IMR-90 (cell line): ENCODE measurements at regions not wholly inside any gene's neighbourhood (a gene's known extent, or its start where the extent isn't known, plus 50 kb on each side); places are given as distances from the start of the nearest gene placed in this dataset.
A peak's percentile ranks its signal among the peaks of the same experiment; 100 is the strongest.

ENCODE experiments used
- ATAC-seq: fragments of 200-7000 bp; cut with Tn5 transposase; 2 replicates; pipeline ENCODE4 v1.9.1; 2020; ENCODE audit warnings: low read depth, mild to moderate bottlenecking, moderate library complexity
- BruUV-seq: library from RNA; stranded (reverse); fragments of 400-500 nt; replicated peaks from 2 replicates; lab custom pipeline; 2021; lab: Mats Ljungman, UMichigan
- CTCF ChIA-PET: fragments of 300-600 bp; formaldehyde crosslinking; extraction: SDS; loops from one replicate; lab custom pipeline; 2021; ENCODE audit warnings: antibody characterized with exemption; lab: Yijun Ruan, JAX
- POLR2A ChIA-PET: fragments of 300-600 bp; sonication (Branson Sonifier 250); formaldehyde crosslinking; loops from one replicate; lab custom pipeline; 2022; ENCODE audit warnings: antibody characterized with exemption; ENCODE audit not compliant: unreplicated experiment; lab: Charles Lee
- DNase-seq: peaks from one replicate; pipeline ENCODE4 v3.0.0; 2013
- H2AFZ ChIP-seq: replicated peaks from 2 replicates; pipeline ENCODE3; 2013; ENCODE audit warnings: low read length, mild to moderate bottlenecking; ENCODE audit not compliant: poor library complexity
- H2AK5ac ChIP-seq: 2 replicates; pipeline ENCODE4 v1.6.1; 2013; ENCODE audit warnings: low read depth, low read length, inconsistent platforms
- H2AK9ac ChIP-seq: replicated peaks from 2 replicates; pipeline ENCODE3; 2013; ENCODE audit warnings: mild to moderate bottlenecking, low read depth, low read length, moderate library complexity; ENCODE audit not compliant: poor library complexity
- H2BK120ac ChIP-seq: 2 replicates; pipeline ENCODE4 v1.6.1; 2013; ENCODE audit warnings: low read depth, low read length, inconsistent platforms
- H2BK15ac ChIP-seq: 3 replicates; pipeline ENCODE4 v1.6.1; 2013; ENCODE audit warnings: low read depth, low read length, inconsistent platforms
- H2BK20ac ChIP-seq: 2 replicates; pipeline ENCODE4 v1.6.1; 2013; ENCODE audit warnings: low read depth, mild to moderate bottlenecking, inconsistent platforms, low read length, moderate library complexity
- H2BK5ac ChIP-seq: 2 replicates; pipeline ENCODE4 v1.6.1; 2013; ENCODE audit warnings: mild to moderate bottlenecking, low read depth, low read length, inconsistent platforms; ENCODE audit not compliant: poor library complexity, severe bottlenecking
- H3K14ac ChIP-seq: replicated peaks from 2 replicates; pipeline ENCODE4 v1.6.1; 2013; ENCODE audit warnings: low read depth, low read length, inconsistent platforms
- H3K18ac ChIP-seq: 2 replicates; pipeline ENCODE4 v1.6.1; 2013; ENCODE audit warnings: low read depth, low read length, control low read depth
- H3K23ac ChIP-seq: 2 replicates; pipeline ENCODE4 v1.6.1; 2013; ENCODE audit warnings: low read depth, low read length, inconsistent platforms
- H3K27ac ChIP-seq: 2 replicates; pipeline ENCODE4 v1.5.1; 2013; ENCODE audit warnings: mild to moderate bottlenecking, control low read depth, low read length; ENCODE audit not compliant: insufficient read depth
- H3K27me3 ChIP-seq: 2 replicates; pipeline ENCODE4 v1.6.1; 2013; ENCODE audit warnings: low read length; ENCODE audit not compliant: control insufficient read depth, insufficient read depth
- H3K36me3 ChIP-seq: 2 replicates; pipeline ENCODE4 v1.6.1; 2013; ENCODE audit warnings: low read length, mixed read lengths; ENCODE audit not compliant: control insufficient read depth, insufficient read depth
- H3K4ac ChIP-seq: 2 replicates; pipeline ENCODE4 v1.6.1; 2013; ENCODE audit warnings: low read depth, low read length, inconsistent platforms
- H3K4me1 ChIP-seq: 2 replicates; pipeline ENCODE4 v1.6.1; 2013; ENCODE audit warnings: low read length, mixed read lengths; ENCODE audit not compliant: control insufficient read depth, insufficient read depth
- H3K4me2 ChIP-seq: 2 replicates; pipeline ENCODE4 v1.6.1; 2013; ENCODE audit warnings: low read depth, mild to moderate bottlenecking, control low read depth, low read length, moderate library complexity
- H3K4me3 ChIP-seq: 2 replicates; pipeline ENCODE4 v1.5.1; 2013; ENCODE audit warnings: low read depth, mild to moderate bottlenecking, control low read depth, low read length, moderate library complexity; ENCODE audit not compliant: insufficient read depth
- H3K56ac ChIP-seq: 2 replicates; pipeline ENCODE4 v1.6.1; 2013; ENCODE audit warnings: low read length, inconsistent platforms; ENCODE audit not compliant: insufficient read depth; ENCODE audit errors: extremely low read depth
- H3K79me1 ChIP-seq, 2 experiments: 2 replicates each; pipeline ENCODE4 v1.6.1; 2013; ENCODE audit warnings: low read length in 2 of 2, inconsistent platforms in 1 of 2, low read depth in 1 of 2
- H3K9ac ChIP-seq: 2 replicates; pipeline ENCODE4 v1.6.1; 2013; ENCODE audit warnings: low read depth, low read length, control low read depth
- H3K9me1 ChIP-seq: 2 replicates; pipeline ENCODE4 v1.6.1; 2013; ENCODE audit warnings: low read length, inconsistent platforms; ENCODE audit not compliant: insufficient read depth
- H3K9me3 ChIP-seq: 2 replicates; pipeline ENCODE4 v1.6.1; 2013; ENCODE audit warnings: low read length; ENCODE audit not compliant: control insufficient read depth, insufficient read depth
- H4K20me1 ChIP-seq: 2 replicates; pipeline ENCODE4 v1.6.1; 2013; ENCODE audit warnings: low read length, inconsistent platforms; ENCODE audit not compliant: insufficient read depth
- H4K5ac ChIP-seq: 2 replicates; pipeline ENCODE4 v1.6.1; 2013; ENCODE audit warnings: mild to moderate bottlenecking, low read depth, low read length, control low read depth
- H4K8ac ChIP-seq, 2 experiments: 2 replicates each; pipeline ENCODE4 v1.6.1; 2013; ENCODE audit warnings: low read depth in 2 of 2, low read length in 2 of 2, control low read depth in 1 of 2, inconsistent platforms in 1 of 2
- H4K91ac ChIP-seq: 2 replicates; pipeline ENCODE4 v1.6.1; 2013; ENCODE audit warnings: low read depth, low read length, inconsistent platforms; ENCODE audit not compliant: insufficient read depth
- CHD1 ChIP-seq: IDR thresholded peaks from 2 replicates; pipeline ENCODE4 v1.6.1; 2012; ENCODE audit warnings: low read depth, low read length, improper control_type of control experiment
- ELK1 ChIP-seq: fragments of 150-350 bp; IDR thresholded peaks from 2 replicates; pipeline ENCODE4 v1.6.1; 2016; ENCODE audit warnings: low read depth, mild to moderate bottlenecking, low read length, moderate library complexity, borderline replicate concordance
- MAZ ChIP-seq: IDR thresholded peaks from 2 replicates; pipeline ENCODE4 v1.6.1; 2012; ENCODE audit warnings: low read depth, mild to moderate bottlenecking, low read length, improper control_type of control experiment, moderate library complexity, borderline replicate concordance
- POLR2A ChIP-seq: IDR thresholded peaks from 2 replicates; pipeline ENCODE4 v1.6.1; 2012; ENCODE audit warnings: mild to moderate bottlenecking, low read depth, low read length
- RAD21 ChIP-seq: IDR thresholded peaks from 2 replicates; pipeline ENCODE4 v1.6.1; 2012; ENCODE audit warnings: low read length, improper control_type of control experiment
- RCOR1 ChIP-seq: IDR thresholded peaks from 2 replicates; pipeline ENCODE4 v1.6.1; 2012; ENCODE audit warnings: mild to moderate bottlenecking, low read length, improper control_type of control experiment; ENCODE audit not compliant: insufficient replicate concordance
- SMC3 ChIP-seq: fragments of 150-350 bp; IDR thresholded peaks from 2 replicates; pipeline ENCODE4 v1.6.1; 2016; ENCODE audit warnings: low read depth, mild to moderate bottlenecking, antibody characterized with exemption, low read length, moderate library complexity
- USF2 ChIP-seq: fragments of 150-350 bp; IDR thresholded peaks from 2 replicates; pipeline ENCODE4 v1.6.1; 2017; ENCODE audit warnings: mild to moderate bottlenecking, antibody characterized with exemption, low read length, low read depth
- WGBS, 2 experiments: methylation state at CpG; one replicate each; pipeline versions ENCODE4 v1.1.5 to v1.1.7; 2013; ENCODE audit warnings: missing lambda C conversion rate in 2 of 2; ENCODE audit not compliant: insufficient read length in 1 of 2; ENCODE audit errors: extremely low coverage in 2 of 2; 5-methylcytosine and 5-hydroxymethylcytosine counted together
- dilution Hi-C: fragments of 300-500 bp; cut with HindIII; formaldehyde crosslinking; loops from one replicate; pipeline ENCODE4 v1.14.3; 2018; ENCODE audit warnings: low sequenced_read_pairs; ENCODE audit not compliant: unreplicated experiment
- in situ Hi-C: fragments of 300-500 bp; cut with MboI; formaldehyde crosslinking; loops from 3 replicates; pipeline ENCODE4 v1.14.3; 2019; ENCODE audit warnings: low sequenced_read_pairs, inconsistent platforms, mixed read lengths
- intact Hi-C: fragments of 100-400 bp; cut with micrococcal nuclease; formaldehyde crosslinking; loops from 2 replicates; pipeline ENCODE4 v1.10.0; 2022

GRCh38 chr16:87180069-87180468, 137.1 kb downstream of the C16orf95 start:
- Histone ChIP-seq H2BK15ac (no peak overlapping the region), H2BK5ac (no peak overlapping the region), H3K4me2 (no peak overlapping the region), H2AK9ac (no peak overlapping the region), H2BK120ac (no peak overlapping the region), H3K36me3 (no peaks in the 10 kb centered on the region), H3K9me1 (peaks cover 7% of the 10 kb centered on the region; the same call in 1 of the 2 replicates), H3K18ac (no peak overlapping the region), H4K20me1 (no peaks in the 10 kb centered on the region), H3K9me3 (no peaks in the 10 kb centered on the region), H2AFZ (peak overlapping the region; percentile 51), H3K27ac (no peak overlapping the region), H3K4me1 (peaks cover 5% of the 10 kb centered on the region), H3K4ac (peak overlapping the region; percentile 27; the same call in 1 of the 2 replicates), H4K91ac (no peak overlapping the region), H2BK20ac (no peak overlapping the region), H3K23ac (no peak overlapping the region), H4K8ac (no peak overlapping the region), H3K9ac (no peak overlapping the region), H3K56ac (no peak overlapping the region), H3K79me1 (no peaks in the 10 kb centered on the region), H3K14ac (no peak overlapping the region), H3K27me3 (peaks cover 6% of the 10 kb centered on the region; the same call in 1 of the 2 replicates), H2AK5ac (peak overlapping the region; percentile 28; the same call in 1 of the 2 replicates), H4K5ac (no peak overlapping the region), H3K4me3 (no peak overlapping the region)
- DNase-seq (no peak), ATAC-seq (no peak)
- 96% methylated on average over 4 of the region's 6 CpGs; no CpG with 5 or more reads in 1 of the 2 experiments for WGBS, 2 experiments
- in situ Hi-C loops (no loop called here), intact Hi-C loops (no loop called here), dilution Hi-C loops (no loop called here)
- no peak for TF ChIP-seq RCOR1
- no peak for TF ChIP-seq USF2
- TF ChIP-seq ELK1, result no peak
- no peak for TF ChIP-seq SMC3
- no peak for TF ChIP-seq CHD1
- TF ChIP-seq POLR2A, result no peak
- TF ChIP-seq RAD21, result no peak
- no peak for TF ChIP-seq MAZ
- POLR2A ChIA-PET, result no interaction called here
- CTCF ChIA-PET, result no interaction called here
- BruUV-seq, result no TSS peak
